ENCODE measurements at regions not wholly inside any gene's neighbourhood (a gene's known extent, or its start where the extent isn't known, plus 50 kb on each side); places are given as distances from the start of the nearest gene placed in this dataset.
"Not testable (repeated sequence)": the region's sequence is repeated elsewhere in the genome, so short reads cannot be mapped to it uniquely, and the experiment has no call there.

DNA sequence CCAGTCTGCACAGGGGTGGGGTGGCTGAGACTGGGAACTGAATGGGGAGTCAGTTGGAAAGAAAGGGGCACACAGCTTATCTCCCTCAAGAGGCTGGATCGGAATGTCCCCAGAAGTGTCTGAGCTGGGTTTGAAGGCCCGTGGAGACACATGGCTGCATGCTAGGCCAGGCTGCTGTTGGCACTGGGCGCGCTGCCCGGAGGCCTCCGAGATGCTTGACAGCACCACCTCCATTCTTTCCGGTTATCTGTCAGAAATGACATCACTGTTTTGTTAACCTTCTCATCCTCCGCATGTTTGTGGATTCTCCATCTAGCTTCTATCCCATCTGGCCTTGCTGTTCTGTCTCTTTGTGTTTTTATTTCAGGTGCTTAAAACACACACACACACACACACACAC is 85.5 kb downstream of the APIP start:
- DNase-seq, result peak in 1 of 3 donors; percentile 17

- DNase-seq, result no peak
These were observed 86.1 kb downstream of the APIP start for GRCh38 chr11:34830035-34830434.

- DNase-seq, result no peak
These were observed 89.0 kb downstream of the APIP start for GRCh38 chr11:34827228-34827627.

DNA sequence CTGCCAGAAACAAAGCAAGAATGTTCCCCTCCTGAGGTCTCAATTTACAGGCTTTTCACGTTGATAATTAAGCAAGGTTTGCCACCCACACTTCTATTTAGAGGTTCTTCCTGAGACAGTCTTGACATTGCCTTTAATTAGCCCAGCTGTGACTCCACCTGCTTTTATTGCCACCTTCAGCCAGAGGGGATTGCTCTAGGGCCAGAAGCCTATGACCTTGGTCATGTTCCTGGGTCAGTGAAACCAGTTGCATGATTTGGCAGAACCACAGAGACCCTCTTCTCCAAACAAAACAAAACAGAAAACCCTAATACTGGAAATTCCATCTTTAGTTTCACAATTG is 89.8 kb downstream of the APIP start:
- DNase-seq, result no peak

DNA sequence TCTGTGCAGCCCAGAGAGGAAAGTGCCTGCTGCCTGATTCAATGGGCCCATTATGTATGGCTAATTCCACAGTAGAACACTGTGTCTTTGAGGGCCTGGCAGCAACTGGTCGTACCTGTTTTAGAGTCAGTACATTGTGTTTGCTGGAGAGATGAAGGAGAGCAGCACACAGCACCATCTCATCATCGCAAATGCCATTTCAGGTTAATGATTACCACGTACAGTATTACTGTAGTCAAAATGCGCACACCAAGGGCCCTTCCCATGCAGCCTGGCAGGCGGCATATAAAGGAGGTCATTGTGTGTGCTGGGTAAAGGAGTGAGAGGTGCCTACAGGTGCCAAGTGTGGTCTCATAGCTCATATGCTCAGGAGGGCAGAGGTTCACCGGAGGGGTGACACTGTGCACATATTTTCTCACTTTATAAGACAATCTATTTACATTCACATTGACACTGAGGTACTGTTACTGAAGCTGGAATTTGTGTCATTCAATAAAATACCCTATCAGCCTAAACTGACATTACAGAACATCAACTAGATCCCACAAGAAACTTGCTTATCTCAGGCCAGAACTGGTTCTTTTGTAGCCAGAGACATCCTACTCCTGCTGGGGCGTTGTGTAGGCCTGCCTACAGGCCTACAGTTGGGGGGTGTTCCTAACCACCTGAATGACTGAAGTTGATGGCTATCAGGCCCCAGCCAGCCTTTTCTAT is 90.4 kb downstream of the APIP start:
- DNase-seq, result no peak

GRCh38 chr11:34825315-34825669 is 90.9 kb downstream of the APIP start:
- DNase-seq, result no peak

DNA sequence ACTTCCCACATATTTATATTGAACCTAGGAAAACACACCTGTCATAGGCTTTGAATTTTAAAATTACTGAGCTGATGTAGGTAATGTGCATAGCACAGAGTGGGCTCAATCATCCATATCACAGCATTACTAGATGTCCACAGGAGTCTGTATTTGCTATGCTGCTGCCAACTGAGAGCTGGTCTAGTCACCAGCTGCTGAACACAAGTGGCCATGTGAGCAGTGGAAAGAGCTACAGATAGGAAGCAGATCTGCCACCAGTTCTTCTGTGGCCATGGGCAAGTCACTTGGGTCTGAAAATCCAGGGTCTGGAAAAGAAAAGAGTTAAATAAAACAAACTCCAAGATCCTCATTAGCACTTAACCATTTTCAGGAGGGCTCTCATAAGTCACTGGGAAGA is 91.8 kb downstream of the APIP start:
- DNase-seq, result no peak

- DNase-seq, result peak in 1 of 3 donors; percentile 13
These were observed 92.5 kb downstream of the APIP start for GRCh38 chr11:34823639-34824038.

- DNase-seq, result no peak
These were observed 93.0 kb downstream of the APIP start for GRCh38 chr11:34823197-34823596.

DNA sequence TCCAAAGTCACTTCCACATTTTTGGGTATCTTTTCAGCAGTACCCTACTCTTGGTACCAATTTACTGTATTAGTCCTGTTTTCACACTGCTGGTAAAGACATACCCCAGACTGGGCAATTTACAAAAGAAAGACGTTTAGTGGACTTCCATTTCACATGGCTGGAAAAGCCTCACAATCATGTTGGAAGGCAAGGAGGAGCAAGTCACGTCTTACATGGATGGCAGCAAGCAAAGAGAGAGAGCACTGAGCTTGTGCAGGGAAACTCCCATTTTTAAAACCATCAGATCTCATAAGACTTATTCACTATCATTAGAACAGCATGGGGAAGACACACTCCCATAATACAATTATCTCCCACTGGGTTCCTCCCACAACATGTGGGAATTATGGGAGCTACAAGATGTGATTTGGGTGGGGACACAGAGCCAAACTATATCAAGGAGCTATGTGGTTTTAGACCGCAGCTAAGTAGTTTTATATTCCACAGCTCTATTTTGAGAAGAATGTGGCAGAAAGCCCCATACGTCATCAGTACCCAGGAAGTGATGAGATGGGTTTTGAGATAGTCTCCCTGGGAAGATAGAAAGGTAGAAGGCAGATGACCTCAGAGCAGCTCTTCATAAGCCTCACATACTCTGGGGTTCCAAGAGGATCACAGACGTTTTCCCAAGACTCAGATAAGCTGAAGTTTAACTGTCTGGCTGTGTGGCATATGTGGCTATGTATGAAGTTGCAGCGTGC is 96.3 kb downstream of the APIP start:
- DNase-seq, result no peak

GRCh38 chr11:34817812-34818211 is 98.4 kb downstream of the APIP start:
- not testable (repeated sequence) for DNase-seq

GRCh38 chr11:34816698-34817213 is 99.4 kb downstream of the APIP start:
- no peak for DNase-seq

DNA sequence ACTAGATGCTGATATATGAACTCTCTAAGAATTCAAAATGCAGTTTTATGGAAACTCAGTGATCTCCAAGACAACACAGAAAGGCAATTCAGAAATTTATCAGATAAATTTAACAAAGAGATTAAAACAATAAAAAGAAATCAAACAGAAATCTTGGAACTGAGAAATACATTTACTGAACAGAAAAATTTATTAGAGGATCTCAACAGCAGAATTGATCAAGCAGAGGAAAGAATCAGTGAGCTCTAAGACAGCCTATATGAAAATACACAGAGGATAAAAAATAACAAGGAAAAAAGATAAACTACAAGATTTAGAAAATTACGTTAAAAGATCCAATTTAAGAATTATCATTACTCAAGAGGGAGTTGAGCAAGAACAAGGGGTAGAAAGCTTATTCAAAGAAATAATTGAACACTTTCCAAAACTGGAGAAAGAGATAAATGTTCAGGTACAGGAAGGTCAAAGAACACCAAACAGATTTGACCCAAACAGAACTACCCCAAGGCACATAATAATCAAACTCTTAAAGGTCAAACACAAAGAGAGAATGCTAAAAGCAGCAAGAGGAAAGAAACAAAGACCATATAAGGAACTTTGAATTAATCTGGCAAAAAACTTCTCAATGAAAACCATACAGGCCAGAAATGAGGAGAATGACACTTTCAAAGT is 103.1 kb downstream of the APIP start:
- DNase-seq, result no peak

DNA sequence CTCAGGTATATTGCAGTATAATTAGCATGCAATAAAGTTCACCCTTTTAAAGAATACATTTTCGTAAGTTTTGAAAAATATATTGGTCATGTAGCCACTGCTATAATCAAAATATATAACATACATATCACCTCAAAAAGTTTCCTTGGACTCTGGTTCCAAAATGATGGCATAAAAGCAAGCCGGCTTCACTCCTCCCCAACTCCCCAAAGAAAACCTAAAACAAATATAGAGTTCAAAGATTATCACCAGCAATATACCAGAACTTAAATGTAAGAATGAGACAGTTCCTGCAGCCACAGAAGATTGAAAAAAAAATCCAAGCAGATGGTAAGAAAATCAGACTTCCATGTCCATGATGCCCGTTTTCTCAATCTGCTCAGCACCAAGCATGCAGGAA is 104.3 kb downstream of the APIP start:
- no peak for DNase-seq

DNA sequence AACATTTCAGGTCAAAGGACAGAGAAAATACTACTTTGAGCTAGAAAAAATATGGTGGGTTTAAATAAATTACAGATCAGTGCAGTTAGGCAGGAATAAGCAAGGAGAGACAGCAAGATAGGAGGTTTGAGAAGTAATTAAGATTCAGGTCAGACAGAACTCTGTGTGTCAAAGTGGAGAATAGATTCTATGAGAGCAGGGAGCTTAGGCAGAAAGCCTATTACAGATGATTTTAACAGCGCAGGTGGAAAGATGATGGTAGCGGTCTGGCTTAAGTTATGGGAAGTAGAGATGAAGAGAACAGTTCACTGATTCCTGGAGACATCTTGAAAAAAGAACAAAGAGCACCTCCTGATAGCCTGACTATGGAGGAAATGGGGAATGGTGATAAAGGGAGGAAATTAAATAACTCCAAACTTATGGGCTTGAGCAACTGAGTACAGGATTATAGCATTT is 106.0 kb downstream of the APIP start:
- DNase-seq, result no peak

GRCh38 chr11:34809191-34810106 is 106.7 kb downstream of the APIP start:
- no peak for DNase-seq

GRCh38 chr11:34806875-34807274 is 109.3 kb downstream of the APIP start:
- no peak for DNase-seq

DNA sequence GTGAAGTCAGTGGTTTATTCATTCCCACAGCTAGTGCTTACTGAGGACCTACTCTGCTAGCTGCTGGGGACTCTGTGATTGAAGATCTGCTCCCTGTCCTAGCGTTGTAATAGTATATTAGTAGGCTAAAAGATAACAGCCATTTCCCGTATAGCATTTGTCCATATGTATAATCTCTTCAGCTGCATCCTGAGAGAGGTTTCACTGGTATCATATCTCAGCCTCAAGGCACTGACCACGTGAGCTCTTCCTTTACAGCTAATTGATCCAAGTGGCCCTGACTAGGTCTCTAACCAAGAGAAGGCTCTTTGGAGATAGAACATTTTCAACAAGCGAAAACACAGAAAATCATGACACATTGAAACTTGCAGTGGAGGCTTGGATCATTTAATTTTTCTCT is 110.2 kb downstream of the APIP start:
- DNase-seq, result no peak

DNA sequence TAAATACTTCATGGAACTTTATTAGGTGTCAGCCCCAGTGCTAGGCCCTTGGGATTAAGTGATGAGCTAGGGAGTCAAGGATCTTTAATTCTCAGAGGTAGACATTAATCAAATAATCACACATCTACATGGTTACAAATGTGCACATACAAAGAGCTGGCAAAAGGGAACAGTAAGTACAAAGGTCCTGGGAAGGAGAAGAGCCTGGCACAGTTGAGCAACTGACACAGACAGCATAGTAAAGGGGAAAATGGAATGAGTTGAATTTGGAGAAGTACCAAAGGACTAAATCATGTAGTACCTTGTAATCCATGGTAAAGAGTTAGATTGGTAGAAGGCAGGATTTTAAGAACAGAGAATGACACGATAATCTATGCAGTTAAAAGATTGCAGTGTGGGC is 116.3 kb downstream of the APIP start:
- no peak for DNase-seq

DNA sequence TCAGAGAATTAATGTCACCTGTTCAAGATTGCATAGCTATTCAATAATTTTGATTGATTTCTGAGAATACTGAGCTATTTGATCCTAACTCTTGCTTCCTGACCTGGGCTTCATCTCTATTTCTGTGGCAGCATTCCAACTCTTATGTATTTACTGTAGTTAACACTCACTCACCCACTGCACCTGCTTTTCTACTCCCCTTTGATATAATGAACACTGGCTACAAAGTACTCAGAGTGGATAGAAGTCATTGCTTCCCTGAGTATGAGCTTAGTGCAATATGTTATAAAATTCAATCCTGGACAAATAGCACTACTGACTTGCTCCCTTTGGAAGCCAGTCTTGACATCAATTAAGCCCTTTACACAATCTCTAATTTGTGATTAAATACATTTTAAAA is 117.2 kb downstream of the APIP start:
- no peak for DNase-seq

DNA sequence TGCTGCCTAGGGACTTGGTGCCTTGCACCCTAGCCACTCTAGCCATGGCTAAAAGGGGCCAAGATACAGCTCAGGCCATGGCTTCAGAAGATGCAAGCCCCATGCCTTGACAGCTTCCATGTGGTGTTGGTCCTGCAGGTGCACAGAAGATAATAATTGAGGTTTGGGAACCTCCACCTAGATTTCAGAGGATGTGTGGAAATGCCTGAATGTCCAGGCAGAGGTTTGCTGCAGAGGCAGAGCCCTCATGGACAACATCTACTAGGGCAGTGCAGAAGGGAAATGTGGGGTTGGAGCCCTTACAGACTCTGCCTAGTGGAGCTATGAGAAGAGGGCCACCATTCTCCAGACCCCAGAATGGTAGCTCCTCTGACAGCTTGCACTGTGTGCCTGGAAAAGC is 118.7 kb downstream of the APIP start:
- DNase-seq, result not testable (repeated sequence)

- DNase-seq, result no peak
These were observed 120.5 kb downstream of the APIP start for GRCh38 chr11:34795641-34796040.
